ENCODE measurements at regions not wholly inside any gene's neighbourhood (a gene's known extent, or its start where the extent isn't known, plus 50 kb on each side); places are given as distances from the start of the nearest gene placed in this dataset.
A peak's percentile ranks its signal among the peaks of the same experiment; 100 is the strongest.

DNA sequence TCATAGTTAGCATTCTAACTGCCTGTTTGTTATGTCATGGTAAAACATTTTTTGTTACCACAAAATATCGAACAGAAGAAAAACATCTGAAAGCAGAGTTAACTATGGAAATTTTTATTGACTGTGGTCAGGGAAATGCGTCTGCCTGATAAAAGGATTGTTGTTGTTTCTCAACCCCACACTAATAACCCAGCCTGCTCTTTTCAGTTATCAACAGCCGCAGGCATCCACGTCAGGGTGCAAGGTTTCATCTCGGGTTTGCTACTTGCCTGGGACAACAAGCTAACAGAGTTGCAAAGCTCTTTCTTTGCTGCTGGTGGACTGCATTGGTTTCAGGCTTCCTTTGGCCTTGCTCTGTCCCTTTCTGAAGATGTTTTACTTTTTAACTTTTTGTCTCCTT lies 969.2 kb downstream of the CDH18 start:
- no peaks in the 10 kb centered on the region for H3K27me3 ChIP-seq (replicated peaks in 1 of 4; ENCODE audit: control insufficient read depth in 3 of 4, extremely low read depth in 1 of 4, insufficient read depth in 3 of 4, low read length in 3 of 4)
- H3K14ac ChIP-seq (ENCODE audit: insufficient read length): no peak overlapping the region
- H3K9me3 ChIP-seq (ENCODE audit: insufficient read depth in 2 of 2, low read depth in 1 of 2, low read length in 1 of 2): no peaks in the 10 kb centered on the region
- no peaks in the 10 kb centered on the region for H3K36me3 ChIP-seq (ENCODE audit: control insufficient read depth in 2 of 4, insufficient read depth in 4 of 4, low read length in 3 of 4)
- TF ChIP-seq KDM4A (IDR thresholded peaks at IDR 0.05; ENCODE audit: low read depth, low read length, severe bottlenecking) (no peak), SAP30 (IDR thresholded peaks at IDR 0.05; ENCODE audit: insufficient read depth, insufficient replicate concordance, low read length) (no peak), HDAC6 (IDR thresholded peaks at IDR 0.05; ENCODE audit: low read depth, low read length) (no peak), TAF1 (IDR thresholded peaks at IDR 0.05; ENCODE audit: low read depth, low read length) (no peak), POU5F1 (IDR thresholded peaks at IDR 0.05; ENCODE audit: low read depth, low read length) (no peak)
- WGBS, 2 experiments (ENCODE audit: extremely low coverage in 1 of 2, insufficient coverage in 1 of 2, insufficient read length in 1 of 2, insufficient replicate concordance in 2 of 2, low coverage in 1 of 2, low lambda C conversion rate in 2 of 2, missing lambda C conversion rate in 1 of 2): 82% methylated on average over 5 of the region's 5 CpGs; no CpG with 5 or more reads in 1 of the 2 experiments
- no peak overlapping the region for H3K27ac ChIP-seq (ENCODE audit: low read depth, low read length)
- no peak overlapping the region for H3K4me2 ChIP-seq (ENCODE audit: insufficient read depth in 1 of 2, low read depth in 2 of 2, low read length in 2 of 2)
- no peak overlapping the region for H2BK12ac ChIP-seq (ENCODE audit: low read depth, low read length)
- POLR2A ChIA-PET (ENCODE audit: partially characterized antibody): no interaction called here
- H3K18ac ChIP-seq (ENCODE audit: extremely low read depth, low read length): no peak overlapping the region
- no peak overlapping the region for H4K8ac ChIP-seq (ENCODE audit: extremely low read depth, insufficient read depth, low read length)
- no peak overlapping the region for H2BK5ac ChIP-seq (ENCODE audit: low read depth, low read length)
- H3K23ac ChIP-seq (ENCODE audit: insufficient read length): no peak overlapping the region
- H4K20me1 ChIP-seq (replicated peaks in 1 of 2; ENCODE audit: control insufficient read depth in 1 of 2, insufficient read depth in 2 of 2, low read length in 2 of 2): no peaks in the 10 kb centered on the region
- H4K91ac ChIP-seq (replicated peaks; ENCODE audit: insufficient read length, low read length): peak overlapping the region; percentile 40
- H4K5ac ChIP-seq (ENCODE audit: insufficient read length, low read depth, low read length): no peak overlapping the region
- H3K79me2 ChIP-seq (ENCODE audit: control insufficient read depth in 1 of 2, insufficient read depth in 2 of 2, low read length in 2 of 2): no peaks in the 10 kb centered on the region
- no peaks in the 10 kb centered on the region for H3K4me1 ChIP-seq (replicated peaks in 1 of 4; ENCODE audit: control insufficient read depth in 3 of 4, insufficient read depth in 4 of 4, low read length in 3 of 4)
- H2BK15ac ChIP-seq (ENCODE audit: low read length): no peak overlapping the region
- CTCF ChIA-PET (ENCODE audit: partially characterized antibody): no interaction called here
- no peaks in the 10 kb centered on the region for H3K23me2 ChIP-seq (ENCODE audit: low read depth, low read length)
- H3K4ac ChIP-seq (replicated peaks; ENCODE audit: insufficient read length, low read depth, low read length): no peak overlapping the region
- no peak overlapping the region for H2AK5ac ChIP-seq (ENCODE audit: low read depth, low read length)
- no peak overlapping the region for H3K9ac ChIP-seq (replicated peaks in 1 of 4; ENCODE audit: extremely low read depth in 1 of 4, low read depth in 3 of 4, low read length in 3 of 4)
- FAIRE-seq: no peak
- H2AFZ ChIP-seq (ENCODE audit: low read length): peak overlapping the region; percentile 96
- H3K79me1 ChIP-seq (ENCODE audit: low read depth, low read length): no peaks in the 10 kb centered on the region
- DNase-seq (ENCODE audit: low read depth in 1 of 2, low spot score in 2 of 2): no peak
- no peak overlapping the region for H2BK20ac ChIP-seq (ENCODE audit: low read length)
- H2BK120ac ChIP-seq (replicated peaks; ENCODE audit: low read depth, low read length): peak overlapping the region; percentile 33
- H3K4me3 ChIP-seq (ENCODE audit: extremely low read depth in 1 of 4, insufficient read depth in 2 of 4, low read depth in 3 of 4, low read length in 4 of 4): no peak overlapping the region
- no peak overlapping the region for H3K56ac ChIP-seq (replicated peaks; ENCODE audit: insufficient read length, low read depth, low read length)

All from H1 (cell line).